H1 (cell line): ENCODE measurements at regions not wholly inside any gene's neighbourhood (a gene's known extent, or its start where the extent isn't known, plus 50 kb on each side); places are given as distances from the start of the nearest gene placed in this dataset.

ENCODE experiments used
- CTCF ChIA-PET: fragments of 300-600 bp; sonication (Branson Sonifier 250); formaldehyde crosslinking; loops from one replicate; lab custom pipeline; 2021; ENCODE audit not compliant: partially characterized antibody; lab: Charles Lee
- POLR2A ChIA-PET: fragments of 300-600 bp; sonication (Branson Sonifier 250); formaldehyde crosslinking; loops from one replicate; lab custom pipeline; 2021; ENCODE audit warnings: inconsistent platforms; ENCODE audit not compliant: partially characterized antibody; lab: Charles Lee
- DNase-seq, 2 experiments: peaks; one replicate each; pipeline versions ENCODE4 v3.0.0 to v3.0.0-alpha.2; 2010 to 2022; ENCODE audit warnings: low spot score in 2 of 2, low read depth in 1 of 2, mixed read lengths in 1 of 2
- FAIRE-seq: peaks from 2 replicates; lab custom pipeline; 2011; peaks lifted over from hg19 to GRCh38; lab: Jason Lieb, UNC
- H2AFZ ChIP-seq: 2 replicates; pipeline ENCODE4 v1.8.1; 2012; ENCODE audit warnings: low read length, inconsistent platforms
- H2AK5ac ChIP-seq: 2 replicates; pipeline ENCODE4 v1.6.1; 2013; ENCODE audit warnings: low read depth, low read length
- H2BK120ac ChIP-seq: replicated peaks from 2 replicates; pipeline ENCODE3; 2013; ENCODE audit warnings: low read depth, low read length, inconsistent platforms
- H2BK12ac ChIP-seq: 2 replicates; pipeline ENCODE4 v1.6.1; 2013; ENCODE audit warnings: low read depth, low read length
- H2BK15ac ChIP-seq: 2 replicates; pipeline ENCODE4 v1.6.1; 2013; ENCODE audit warnings: low read length
- H2BK20ac ChIP-seq: 2 replicates; pipeline ENCODE4 v1.6.1; 2013; ENCODE audit warnings: low read length
- H2BK5ac ChIP-seq: 2 replicates; pipeline ENCODE4 v1.6.1; 2013; ENCODE audit warnings: low read depth, low read length
- H3K14ac ChIP-seq: 2 replicates; pipeline ENCODE4 v1.6.1; 2013; ENCODE audit warnings: inconsistent platforms; ENCODE audit not compliant: insufficient read length
- H3K18ac ChIP-seq: 2 replicates; pipeline ENCODE4 v1.6.1; 2013; ENCODE audit warnings: low read length; ENCODE audit errors: extremely low read depth
- H3K23ac ChIP-seq: 2 replicates; pipeline ENCODE4 v1.6.1; 2013; ENCODE audit warnings: inconsistent platforms; ENCODE audit not compliant: insufficient read length
- H3K23me2 ChIP-seq: 2 replicates; pipeline ENCODE4 v1.6.1; 2013; ENCODE audit warnings: low read depth, low read length
- H3K27ac ChIP-seq: 2 replicates; pipeline ENCODE4 v1.6.1; 2011; ENCODE audit warnings: low read depth, low read length, inconsistent platforms
- H3K27me3 ChIP-seq, 4 experiments: replicated peaks in 1 of 4; 1 replicate in 1 of 4; 2 replicates in 3 of 4; pipeline versions ENCODE4 v1.6.1 to v1.8.1; 2011 to 2013; ENCODE audit warnings: low read length in 3 of 4, mild to moderate bottlenecking in 3 of 4, inconsistent platforms in 2 of 4, mixed read lengths in 2 of 4, moderate library complexity in 1 of 4; ENCODE audit not compliant: control insufficient read depth in 3 of 4, insufficient read depth in 3 of 4; ENCODE audit errors: extremely low read depth in 1 of 4
- H3K36me3 ChIP-seq, 4 experiments: 2 replicates each; pipeline versions ENCODE4 v1.6.1 to v1.8.1; 2011 to 2013; ENCODE audit warnings: mild to moderate bottlenecking in 4 of 4, low read length in 3 of 4, moderate library complexity in 2 of 4, control low read depth in 1 of 4, inconsistent platforms in 1 of 4; ENCODE audit not compliant: insufficient read depth in 4 of 4, control insufficient read depth in 2 of 4
- H3K4ac ChIP-seq: replicated peaks from 2 replicates; pipeline ENCODE3; 2013; ENCODE audit warnings: low read length, low read depth, mixed read lengths, inconsistent platforms; ENCODE audit not compliant: insufficient read length
- H3K4me1 ChIP-seq, 4 experiments: replicated peaks in 1 of 4; 1 replicate in 1 of 4; 2 replicates in 3 of 4; pipeline versions ENCODE4 v1.6.1 to v1.8.1; 2011 to 2013; ENCODE audit warnings: low read length in 3 of 4, inconsistent platforms in 2 of 4, mixed read lengths in 1 of 4; ENCODE audit not compliant: insufficient read depth in 4 of 4, control insufficient read depth in 3 of 4
- H3K4me2 ChIP-seq, 2 experiments: 2 replicates each; pipeline versions ENCODE4 v1.6.1 to v1.8.1; 2011 to 2013; ENCODE audit warnings: low read depth in 2 of 2, low read length in 2 of 2, control low read depth in 1 of 2, inconsistent platforms in 1 of 2, mild to moderate bottlenecking in 1 of 2; ENCODE audit not compliant: insufficient read depth in 1 of 2
- H3K4me3 ChIP-seq, 4 experiments: fragments of 200-600, 300-600 bp in 1 of 4; sonication (generic), shearing (Covaris generic), sonication (Bioruptor Twin) in 1 of 4; 2 replicates each; pipeline versions ENCODE4 v1.5.1 to v1.8.1; 2011 to 2016; ENCODE audit warnings: low read length in 4 of 4, low read depth in 3 of 4, control low read depth in 2 of 4, inconsistent platforms in 2 of 4, mild to moderate bottlenecking in 2 of 4, mixed read lengths in 1 of 4, moderate library complexity in 1 of 4; ENCODE audit not compliant: insufficient read depth in 2 of 4; ENCODE audit errors: extremely low read depth in 1 of 4
- H3K56ac ChIP-seq: replicated peaks from 2 replicates; pipeline ENCODE3; 2013; ENCODE audit warnings: low read depth, mild to moderate bottlenecking, mixed read lengths, low read length, inconsistent platforms; ENCODE audit not compliant: insufficient read length
- H3K79me1 ChIP-seq: 2 replicates; pipeline ENCODE4 v1.6.1; 2013; ENCODE audit warnings: low read depth, low read length, control low read depth
- H3K79me2 ChIP-seq, 2 experiments: 2 replicates each; pipeline versions ENCODE4 v1.6.1 to v1.8.1; 2012 to 2013; ENCODE audit warnings: low read length in 2 of 2, mild to moderate bottlenecking in 2 of 2, inconsistent platforms in 1 of 2; ENCODE audit not compliant: insufficient read depth in 2 of 2, control insufficient read depth in 1 of 2
- H3K9ac ChIP-seq, 4 experiments: replicated peaks in 1 of 4; 1 replicate in 1 of 4; 2 replicates in 3 of 4; pipeline versions ENCODE4 v1.6.1 to v1.8.1; 2011 to 2013; ENCODE audit warnings: low read depth in 3 of 4, low read length in 3 of 4, control low read depth in 2 of 4, mild to moderate bottlenecking in 2 of 4, moderate library complexity in 2 of 4, inconsistent platforms in 1 of 4; ENCODE audit errors: extremely low read depth in 1 of 4
- H3K9me3 ChIP-seq, 2 experiments: 2 replicates each; pipeline versions ENCODE4 v1.6.1 to v1.8.1; 2012 to 2013; ENCODE audit warnings: mild to moderate bottlenecking in 2 of 2, moderate library complexity in 2 of 2, control low read depth in 1 of 2, inconsistent platforms in 1 of 2, low read depth in 1 of 2, low read length in 1 of 2, mixed read lengths in 1 of 2; ENCODE audit not compliant: insufficient read depth in 2 of 2
- H4K20me1 ChIP-seq, 2 experiments: replicated peaks in 1 of 2; 2 replicates each; pipeline versions ENCODE3 to v1.8.1; 2011 to 2013; ENCODE audit warnings: inconsistent platforms in 2 of 2, low read length in 2 of 2, mild to moderate bottlenecking in 1 of 2; ENCODE audit not compliant: insufficient read depth in 2 of 2, control insufficient read depth in 1 of 2
- H4K5ac ChIP-seq: 2 replicates; pipeline ENCODE4 v1.6.1; 2013; ENCODE audit warnings: low read length, low read depth, mixed read lengths, inconsistent platforms; ENCODE audit not compliant: insufficient read length
- H4K8ac ChIP-seq: 2 replicates; pipeline ENCODE4 v1.8.0; 2013; ENCODE audit warnings: mild to moderate bottlenecking, moderate library complexity, low read length, inconsistent platforms; ENCODE audit not compliant: insufficient read depth; ENCODE audit errors: extremely low read depth
- H4K91ac ChIP-seq: replicated peaks from 2 replicates; pipeline ENCODE3; 2013; ENCODE audit warnings: low read length, mixed read lengths, inconsistent platforms; ENCODE audit not compliant: insufficient read length
- CBX5 ChIP-seq: fragments of 300-800, 300-1000 bp; sonication (generic); IDR thresholded peaks from 2 replicates; pipeline ENCODE4 v1.7.1; 2016; ENCODE audit warnings: antibody characterized with exemption, low read length, low read depth
- CBX8 ChIP-seq: fragments of 300-800, 300-1000 bp; sonication (generic); IDR thresholded peaks from 2 replicates; pipeline ENCODE4 v1.7.1; 2016; ENCODE audit warnings: low read depth, low read length, borderline replicate concordance
- KDM1A ChIP-seq: fragments of 200-600, 300-600 bp; sonication (generic); IDR thresholded peaks from 2 replicates; pipeline ENCODE4 v1.7.1; 2016; ENCODE audit warnings: mild to moderate bottlenecking, low read length, borderline replicate concordance
- KDM5A ChIP-seq: fragments of 200-600 bp; IDR thresholded peaks from 2 replicates; pipeline ENCODE4 v1.7.1; 2012; ENCODE audit warnings: mild to moderate bottlenecking, low read length, inconsistent platforms, mixed read lengths
- USF2 ChIP-seq: IDR thresholded peaks from 2 replicates; pipeline ENCODE4 v1.6.1; 2011; ENCODE audit warnings: low read length, improper control_type of control experiment
- WGBS, 2 experiments: shearing (Covaris generic) in 1 of 2; methylation state at CpG; one replicate each; pipeline versions ENCODE4 v1.1.6 to v1.1.7; 2013 to 2015; ENCODE audit warnings: low lambda C conversion rate in 2 of 2, mixed read lengths in 2 of 2, inconsistent platforms in 1 of 2, low coverage in 1 of 2, missing lambda C conversion rate in 1 of 2; ENCODE audit not compliant: insufficient replicate concordance in 2 of 2, insufficient coverage in 1 of 2, insufficient read length in 1 of 2; ENCODE audit errors: extremely low coverage in 1 of 2, missing lambda C conversion rate in 1 of 2; 5-methylcytosine and 5-hydroxymethylcytosine counted together

- H3K4me1 ChIP-seq, result no peaks in the 10 kb centered on the region
- no peak overlapping the region; the same call in 1 of the 2 replicates for H3K27ac ChIP-seq
- no peak overlapping the region for H4K8ac ChIP-seq
- no peak for FAIRE-seq
- no peak overlapping the region for H3K4ac ChIP-seq
- no peak overlapping the region for H3K56ac ChIP-seq
- H3K27me3 ChIP-seq, result no peaks in the 10 kb centered on the region
- no peak overlapping the region for H2BK120ac ChIP-seq
- H2BK20ac ChIP-seq, result 0 out of 2 replicates have a peak overlapping the region, but pooled peaks have one; percentile 15
- no peak for DNase-seq
- 0 out of 2 replicates have a peak overlapping the region, but pooled peaks have one; percentile 18 for H2BK12ac ChIP-seq
- H3K79me1 ChIP-seq, result no peaks in the 10 kb centered on the region
- no peak overlapping the region for H2BK15ac ChIP-seq
- no peak overlapping the region for H4K5ac ChIP-seq
- no peak overlapping the region for H3K4me2 ChIP-seq
- H3K14ac ChIP-seq, result no peak overlapping the region
- no peak overlapping the region for H2BK5ac ChIP-seq
- 0 out of 2 replicates have a peak overlapping the region, but pooled peaks have one; percentile 9 for H3K18ac ChIP-seq
- H3K9me3 ChIP-seq, result no peaks in the 10 kb centered on the region
- H3K4me3 ChIP-seq, result no peak overlapping the region
- 93% methylated on average over 14 of the region's 14 CpGs; no CpG with 5 or more reads in 1 of the 2 experiments for WGBS, 2 experiments
- peak overlapping the region; percentile 95; the same call in 1 of the 2 replicates for H2AFZ ChIP-seq
- ChIA-PET POLR2A (no interaction called here), CTCF (interaction anchor here (1.0 kb wide), 1 partner anchor 32 kb away, joined by 4 read pairs; no protein-coding TSS in a partner anchor)
- no peaks in the 10 kb centered on the region for H3K36me3 ChIP-seq
- H2AK5ac ChIP-seq, result no peak overlapping the region
- no peak overlapping the region for H3K9ac ChIP-seq
- H4K20me1 ChIP-seq, result no peaks in the 10 kb centered on the region
- no peak overlapping the region for H3K23ac ChIP-seq
- no peaks in the 10 kb centered on the region for H3K23me2 ChIP-seq
- TF ChIP-seq CBX8 (no peak), CBX5 (no peak), KDM5A (no peak), KDM1A (no peak), USF2 (no peak)
- H3K79me2 ChIP-seq, result no peaks in the 10 kb centered on the region
- H4K91ac ChIP-seq, result no peak overlapping the region
Observed at GRCh38 chr4:179076865-179077264, 1634.6 kb upstream of the AGA start.
